Vagina (tissue), 2 donors: ENCODE measurements at regions not wholly inside any gene's neighbourhood (a gene's known extent, or its start where the extent isn't known, plus 50 kb on each side); places are given as distances from the start of the nearest gene placed in this dataset.

Source experiments
- DNase-seq, 2 donors: peaks; one replicate each; pipeline ENCODE4 v3.0.0-alpha.2; 2017; ENCODE audit errors: extremely low spot score in 2 of 2
- H3K27ac ChIP-seq: fragments of 200-600 bp; sonication (generic); one replicate; pipeline ENCODE4 v1.5.1; 2019
- H3K27me3 ChIP-seq: fragments of 200-600 bp; sonication (generic); one replicate; pipeline ENCODE4 v1.5.1; 2019
- H3K36me3 ChIP-seq, 2 donors: fragments of 200-600 bp; sonication (generic); one replicate each; pipeline ENCODE4 v1.5.1; 2017 to 2019
- H3K4me1 ChIP-seq: fragments of 200-600 bp; sonication (generic); one replicate; pipeline ENCODE4 v1.5.1; 2019
- H3K4me3 ChIP-seq, 2 donors: fragments of 200-600 bp; sonication (generic); 1 replicate in 1 of 2; 2 replicates in 1 of 2; pipeline ENCODE4 v1.5.1; 2016 to 2019
- H3K9me3 ChIP-seq: fragments of 200-600 bp; sonication (generic); one replicate; pipeline ENCODE4 v1.5.1; 2019
- POLR2A ChIP-seq, 2 donors: fragments of 450-650 bp; IDR thresholded peaks; one replicate each; pipeline ENCODE4 v1.6.1; 2017; ENCODE audit warnings: antibody characterized with exemption in 2 of 2, mild to moderate bottlenecking in 2 of 2, moderate library complexity in 2 of 2
- POLR2AphosphoS5 ChIP-seq, 2 donors: sonication (generic); formaldehyde crosslinking; IDR thresholded peaks; one replicate each; pipeline ENCODE4 v1.9.0; 2017; ENCODE audit warnings: antibody characterized with exemption in 2 of 2, mild to moderate bottlenecking in 2 of 2, low read depth in 1 of 2; ENCODE audit not compliant: insufficient read depth in 1 of 2
- intact Hi-C: fragments of 100-400 bp; cut with DNase I; formaldehyde crosslinking; loops from one replicate; pipeline ENCODE4 v1.15.1; 2023
- TF ChIP-seq, protein P1 (sequence below), 3 experiments: fragments of 450-650 bp in 2 of 3; fragments of 200-600 bp in 1 of 3; sonication (generic) in 1 of 3; IDR thresholded peaks; one replicate each; pipeline ENCODE4 v1.5.1; 2017 to 2019; ENCODE audit warnings: antibody characterized with exemption in 3 of 3, mild to moderate bottlenecking in 2 of 3, moderate library complexity in 2 of 3

DNA sequence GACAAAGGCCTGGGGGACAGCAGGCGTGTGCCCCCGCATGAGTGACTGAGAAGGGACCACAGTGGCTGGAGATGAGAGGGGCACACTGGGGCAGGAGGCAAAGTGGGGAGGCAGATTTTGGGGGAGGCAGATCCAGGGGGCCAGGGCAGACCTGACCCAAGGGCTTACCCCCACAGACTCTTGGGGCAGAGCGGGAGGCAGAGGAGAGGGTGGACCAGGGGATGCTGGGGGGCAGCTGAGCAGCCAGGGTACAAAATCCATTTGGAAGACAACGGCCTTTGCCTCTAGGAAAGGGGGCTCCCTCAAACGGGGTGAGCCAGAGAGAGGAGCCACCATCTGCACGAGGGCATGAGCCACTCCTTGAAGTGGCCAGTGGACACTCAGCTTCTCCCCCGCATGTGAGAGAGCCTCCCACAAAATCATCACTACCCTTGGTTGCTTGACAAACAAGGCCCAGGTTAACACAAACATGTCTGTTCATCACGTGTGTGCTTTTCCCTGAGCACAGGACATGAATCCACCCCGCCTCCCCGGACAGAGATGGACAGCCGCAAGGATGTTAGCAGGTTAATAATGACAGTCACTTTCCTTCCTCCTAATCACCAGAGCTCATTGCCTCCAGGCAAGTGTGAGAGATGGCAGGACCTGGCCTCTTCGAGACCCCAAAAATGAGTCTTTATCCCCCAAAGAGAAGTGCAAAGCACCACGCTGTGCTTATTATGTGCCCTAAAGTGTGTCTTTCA is 72.0 kb upstream of the RAB6C start:
- H3K27ac ChIP-seq: no peak overlapping the region
- no peaks in the 10 kb centered on the region for H3K9me3 ChIP-seq
- H3K4me1 ChIP-seq: no peaks in the 10 kb centered on the region
- H3K36me3 ChIP-seq: no peaks in the 10 kb centered on the region
- TF ChIP-seq POLR2AphosphoS5 (IDR thresholded peaks at IDR 0.05; ENCODE audit: insufficient read depth in 1 of 2, low read depth in 1 of 2) (no peak), POLR2A (IDR thresholded peaks at IDR 0.05) (no peak)
- TF ChIP-seq, protein P1, sequence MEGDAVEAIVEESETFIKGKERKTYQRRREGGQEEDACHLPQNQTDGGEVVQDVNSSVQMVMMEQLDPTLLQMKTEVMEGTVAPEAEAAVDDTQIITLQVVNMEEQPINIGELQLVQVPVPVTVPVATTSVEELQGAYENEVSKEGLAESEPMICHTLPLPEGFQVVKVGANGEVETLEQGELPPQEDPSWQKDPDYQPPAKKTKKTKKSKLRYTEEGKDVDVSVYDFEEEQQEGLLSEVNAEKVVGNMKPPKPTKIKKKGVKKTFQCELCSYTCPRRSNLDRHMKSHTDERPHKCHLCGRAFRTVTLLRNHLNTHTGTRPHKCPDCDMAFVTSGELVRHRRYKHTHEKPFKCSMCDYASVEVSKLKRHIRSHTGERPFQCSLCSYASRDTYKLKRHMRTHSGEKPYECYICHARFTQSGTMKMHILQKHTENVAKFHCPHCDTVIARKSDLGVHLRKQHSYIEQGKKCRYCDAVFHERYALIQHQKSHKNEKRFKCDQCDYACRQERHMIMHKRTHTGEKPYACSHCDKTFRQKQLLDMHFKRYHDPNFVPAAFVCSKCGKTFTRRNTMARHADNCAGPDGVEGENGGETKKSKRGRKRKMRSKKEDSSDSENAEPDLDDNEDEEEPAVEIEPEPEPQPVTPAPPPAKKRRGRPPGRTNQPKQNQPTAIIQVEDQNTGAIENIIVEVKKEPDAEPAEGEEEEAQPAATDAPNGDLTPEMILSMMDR (IDR thresholded peaks at IDR 0.05): no peak
- peak; percentile 64 to 72 for DNase-seq
- intact Hi-C loops: no loop called here
- no peaks in the 10 kb centered on the region for H3K27me3 ChIP-seq
- no peak overlapping the region for H3K4me3 ChIP-seq

DNA sequence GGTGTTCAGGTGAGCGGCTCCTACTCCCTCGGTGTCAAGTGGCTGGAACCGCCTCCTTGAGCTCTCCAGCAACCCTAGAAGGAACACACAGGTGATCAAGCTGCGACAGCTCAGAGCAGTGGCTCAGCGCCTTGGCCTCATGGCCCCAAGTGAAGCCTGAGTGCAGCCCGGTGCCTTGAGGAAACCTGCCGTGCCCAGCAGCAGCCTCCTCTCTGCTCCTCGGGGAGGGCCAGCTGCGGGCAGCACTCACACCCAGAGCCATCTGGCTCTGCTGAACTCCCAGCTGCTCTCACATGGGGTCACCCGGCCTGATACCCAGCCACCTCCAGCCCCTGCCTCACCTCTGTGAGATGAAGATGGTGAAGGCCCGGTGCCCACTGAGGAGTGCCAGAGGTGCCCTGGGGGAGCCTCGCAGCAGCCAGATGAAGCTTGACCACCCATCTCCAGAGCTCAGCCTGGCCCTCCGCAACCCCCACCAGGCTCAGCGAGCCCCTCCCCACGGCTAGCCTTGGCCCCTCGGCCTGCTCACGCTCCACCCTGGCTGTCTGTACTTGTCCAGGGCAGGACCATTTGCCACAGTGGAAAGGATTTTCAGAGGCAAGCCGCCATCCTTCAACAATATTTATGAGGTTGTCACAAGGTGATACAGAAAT is 70.6 kb upstream of the RAB6C start:
- Histone ChIP-seq H3K27me3 (no peaks in the 10 kb centered on the region), H3K27ac (no peak overlapping the region), H3K9me3 (no peaks in the 10 kb centered on the region), H3K4me1 (no peaks in the 10 kb centered on the region), H3K4me3 (no peak overlapping the region), H3K36me3 (no peaks in the 10 kb centered on the region)
- peak; percentile 80 to 81 for DNase-seq
- intact Hi-C loops: no loop called here
- TF ChIP-seq, protein P1 (IDR thresholded peaks at IDR 0.05): no peak
- TF ChIP-seq POLR2AphosphoS5 (IDR thresholded peaks at IDR 0.05; ENCODE audit: insufficient read depth in 1 of 2, low read depth in 1 of 2) (no peak), POLR2A (IDR thresholded peaks at IDR 0.05) (no peak)

DNA sequence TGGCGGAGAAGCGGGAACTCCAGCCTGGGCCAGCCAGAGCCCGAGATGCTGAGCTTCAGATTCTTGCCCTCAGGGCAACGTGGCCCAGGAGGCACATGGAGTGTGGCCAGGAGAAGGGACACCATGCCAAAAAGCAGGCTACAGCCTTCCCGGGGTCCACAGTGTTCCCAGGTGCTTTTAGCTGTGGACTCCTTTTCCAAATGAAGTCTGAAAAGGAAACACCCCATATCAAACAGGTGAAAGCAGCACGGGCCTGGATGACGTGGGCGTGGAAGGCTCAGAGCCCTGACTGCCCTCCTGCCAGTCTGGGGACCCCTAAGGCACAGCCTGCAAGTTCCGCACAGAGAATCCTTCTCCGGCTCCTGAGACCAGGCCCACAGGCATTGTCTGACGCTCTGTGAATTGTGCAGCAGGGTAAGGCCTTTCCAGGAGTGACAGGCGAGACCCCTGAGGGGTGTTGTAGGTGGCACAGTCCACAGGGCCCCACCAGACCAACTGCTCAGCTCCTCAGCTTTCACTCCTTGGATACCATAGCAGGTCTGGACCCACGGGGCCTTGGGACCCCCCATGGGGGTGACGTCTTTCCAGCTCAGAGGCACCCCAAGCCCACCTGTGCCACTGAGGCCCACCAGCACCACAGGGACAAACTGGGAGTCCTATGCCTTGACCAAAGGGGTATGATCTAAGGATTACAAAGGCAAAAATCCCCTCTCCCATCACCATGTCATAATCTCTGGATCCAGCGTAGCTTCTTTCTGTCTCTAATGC is 69.6 kb upstream of the RAB6C start:
- H3K36me3 ChIP-seq: no peaks in the 10 kb centered on the region
- TF ChIP-seq POLR2AphosphoS5 (IDR thresholded peaks at IDR 0.05; ENCODE audit: insufficient read depth in 1 of 2, low read depth in 1 of 2) (no peak), POLR2A (IDR thresholded peaks at IDR 0.05) (no peak)
- TF ChIP-seq, protein P1 (IDR thresholded peaks at IDR 0.05): no peak
- H3K4me3 ChIP-seq: no peak overlapping the region
- no peaks in the 10 kb centered on the region for H3K9me3 ChIP-seq
- no peaks in the 10 kb centered on the region for H3K4me1 ChIP-seq
- peak; percentile 70 to 84 for DNase-seq
- no peak overlapping the region for H3K27ac ChIP-seq
- no peaks in the 10 kb centered on the region for H3K27me3 ChIP-seq
- intact Hi-C loops: no loop called here

DNA sequence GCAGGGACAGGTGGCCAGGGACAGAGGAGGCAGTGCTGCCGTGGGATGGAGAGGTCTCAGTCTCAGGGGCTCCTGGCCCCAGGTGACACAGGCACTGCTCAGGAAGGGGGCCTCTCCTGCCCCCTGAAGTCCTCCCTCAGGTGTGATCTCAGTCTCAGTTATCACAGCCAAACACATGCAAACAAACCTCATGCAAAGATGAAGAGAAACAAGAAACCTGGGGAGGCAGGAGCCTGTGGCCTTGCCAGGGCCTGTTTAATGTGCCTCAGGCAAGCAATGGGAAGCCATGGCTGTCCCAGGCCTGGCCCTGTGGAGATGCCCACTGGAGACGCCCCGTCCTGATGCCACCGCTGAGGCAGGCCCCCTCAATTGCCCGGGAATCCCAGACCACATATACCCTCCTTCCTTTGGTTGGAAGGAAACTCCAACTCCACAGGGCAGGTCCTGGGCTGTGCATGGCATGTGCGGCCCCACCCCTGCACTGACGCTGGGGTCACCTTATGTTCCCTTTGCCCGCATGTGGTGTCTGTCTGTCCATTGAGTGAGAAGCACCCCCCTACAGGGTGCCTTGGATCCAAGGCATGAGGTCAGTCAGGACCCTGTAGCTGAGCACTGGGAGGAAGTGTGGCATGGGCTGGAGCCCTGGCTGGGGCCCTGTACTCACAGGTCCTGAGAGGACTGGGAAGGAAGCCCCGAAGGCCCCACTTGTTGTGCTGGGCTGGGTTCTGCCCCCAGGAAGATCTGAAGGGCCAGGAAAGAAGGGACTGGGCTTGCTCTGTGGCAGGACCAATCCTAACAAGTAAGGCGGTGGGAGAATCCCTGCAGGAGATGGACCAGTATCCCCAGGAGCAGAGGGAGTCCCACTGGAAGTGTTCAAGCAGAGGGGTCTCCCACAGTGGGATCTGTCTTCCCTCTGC is 68.8 kb upstream of the RAB6C start:
- intact Hi-C loops: no loop called here
- no peaks in the 10 kb centered on the region for H3K27me3 ChIP-seq
- no peak overlapping the region for H3K4me3 ChIP-seq
- H3K36me3 ChIP-seq: no peaks in the 10 kb centered on the region
- no peaks in the 10 kb centered on the region for H3K4me1 ChIP-seq
- no peak overlapping the region for H3K27ac ChIP-seq
- peak; percentile 74 to 91 for DNase-seq
- no peaks in the 10 kb centered on the region for H3K9me3 ChIP-seq
- no peak for TF ChIP-seq POLR2AphosphoS5 (IDR thresholded peaks at IDR 0.05; ENCODE audit: insufficient read depth in 1 of 2, low read depth in 1 of 2)
- no peak for TF ChIP-seq POLR2A (IDR thresholded peaks at IDR 0.05)
- TF ChIP-seq, protein P1 (IDR thresholded peaks at IDR 0.05): no peak
